A673 (cell line): ENCODE measurements at regions not wholly inside any gene's neighbourhood (a gene's known extent, or its start where the extent isn't known, plus 50 kb on each side); places are given as distances from the start of the nearest gene placed in this dataset.

Source experiments
- CTCF ChIP-seq: fragments of 300-800, 200-600 bp; sonication (generic); conservative IDR thresholded peaks from 2 replicates; pipeline ENCODE4 v1.5.1; 2017; ENCODE audit warnings: low read depth, mild to moderate bottlenecking, antibody characterized with exemption, low read length, moderate library complexity, mixed read lengths
- EZH2 ChIP-seq: fragments of 200-600 bp; sonication (generic); IDR thresholded peaks from 2 replicates; pipeline ENCODE4 v1.6.1; 2017; ENCODE audit warnings: borderline replicate concordance, low read depth, mild to moderate bottlenecking, mixed read lengths, antibody characterized with exemption, low read length; ENCODE audit not compliant: poor library complexity, severe bottlenecking

GRCh38 chr4:134421734-134422133 is 220.1 kb upstream of the PABPC4L start:
- TF ChIP-seq CTCF, result no peak
- no peak for TF ChIP-seq EZH2
